22Rv1 (cell line): ENCODE measurements at regions not wholly inside any gene's neighbourhood (a gene's known extent, or its start where the extent isn't known, plus 50 kb on each side); places are given as distances from the start of the nearest gene placed in this dataset.

Source experiments
- CTCF ChIP-seq: fragments of 450-650 bp; IDR thresholded peaks from 2 replicates; pipeline ENCODE4 v1.5.1; 2017; ENCODE audit warnings: mild to moderate bottlenecking
- ZFX ChIP-seq: fragments of 450-650 bp; IDR thresholded peaks from 2 replicates; pipeline ENCODE4 v1.6.1; 2017; ENCODE audit warnings: antibody characterized with exemption, borderline replicate concordance

GRCh38 chr9:96133321-96134021 lies 168.5 kb downstream of the HSD17B3 start:
- TF ChIP-seq CTCF (no peak), ZFX (no peak)
